ENCODE measurements at regions not wholly inside any gene's neighbourhood (a gene's known extent, or its start where the extent isn't known, plus 50 kb on each side); places are given as distances from the start of the nearest gene placed in this dataset.

DNA sequence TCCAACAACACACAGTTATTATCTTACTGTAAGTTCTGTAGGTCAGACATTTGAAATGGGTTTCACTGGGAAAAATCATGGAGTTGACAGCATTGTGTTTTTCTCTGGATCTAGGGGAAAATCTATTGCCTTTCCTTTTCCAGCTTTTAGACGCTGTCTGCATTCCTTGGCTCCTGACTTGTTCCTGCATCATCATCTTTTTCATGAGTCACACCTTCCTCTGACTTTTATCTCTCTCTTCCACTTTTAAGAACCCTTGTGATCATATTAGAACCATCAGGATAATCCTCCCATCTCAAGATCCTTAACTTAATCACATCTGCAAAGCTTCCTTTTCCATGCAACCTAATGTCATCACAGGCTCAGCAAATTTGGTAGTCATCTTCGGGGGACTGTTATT, 1454.8 kb downstream of the RPA4 start:
- TF ChIP-seq EZH2 (IDR thresholded peaks at IDR 0.05): no peak
- no peak for TF ChIP-seq POLR2AphosphoS5 (IDR thresholded peaks at IDR 0.05; ENCODE audit: borderline replicate concordance, low read depth, low read length)
